Calu3 (cell line): ENCODE measurements at regions not wholly inside any gene's neighbourhood (a gene's known extent, or its start where the extent isn't known, plus 50 kb on each side); places are given as distances from the start of the nearest gene placed in this dataset.

ENCODE experiments used
- BruUV-seq: library from RNA; stranded (reverse); fragments of 400-500 nt; replicated peaks from 2 replicates; lab custom pipeline; 2021; lab: Mats Ljungman, UMichigan
- CTCF ChIA-PET: fragments of 300-600 bp; sonication (Branson Sonifier 250); formaldehyde crosslinking; loops from one replicate; lab custom pipeline; 2022; ENCODE audit warnings: antibody characterized with exemption; lab: Charles Lee
- DNase-seq: peaks from one replicate; pipeline ENCODE4 v3.0.0; 2022
- H3K27ac Mint-ChIP-seq: one replicate; pipeline ENCODE4 v1.8.0; 2022; ENCODE audit warnings: mixed read lengths; ENCODE audit not compliant: unreplicated experiment
- H3K27me3 Mint-ChIP-seq: one replicate; pipeline ENCODE4 v1.8.0; 2022; ENCODE audit warnings: mixed read lengths; ENCODE audit not compliant: unreplicated experiment
- H3K36me3 Mint-ChIP-seq: one replicate; pipeline ENCODE4 v1.8.0; 2022; ENCODE audit warnings: mild to moderate bottlenecking, moderate library complexity, mixed read lengths; ENCODE audit not compliant: insufficient read depth, unreplicated experiment
- H3K4me1 Mint-ChIP-seq: one replicate; pipeline ENCODE4 v1.8.0; 2022; ENCODE audit warnings: mild to moderate bottlenecking, low read depth, mixed read lengths; ENCODE audit not compliant: unreplicated experiment
- H3K4me3 Mint-ChIP-seq: one replicate; pipeline ENCODE4 v1.8.0; 2022; ENCODE audit warnings: mild to moderate bottlenecking, low read depth, moderate library complexity, mixed read lengths; ENCODE audit not compliant: unreplicated experiment
- H3K9me3 Mint-ChIP-seq: one replicate; pipeline ENCODE4 v1.8.0; 2022; ENCODE audit warnings: low read depth, mixed read lengths; ENCODE audit not compliant: unreplicated experiment
- CTCF ChIP-seq: fragments of 200-600 bp; IDR thresholded peaks from one replicate; pipeline ENCODE4 v1.8.0; 2022; ENCODE audit warnings: antibody characterized with exemption; ENCODE audit not compliant: unreplicated experiment
- intact Hi-C: fragments of 100-400 bp; cut with micrococcal nuclease; formaldehyde crosslinking; loops from one replicate; pipeline ENCODE4 v1.10.0; 2022; ENCODE audit not compliant: unreplicated experiment

GRCh38 chr2:164143183-164143930 lies 407.5 kb upstream of the FIGN start:
- H3K27ac Mint-ChIP-seq = no peak overlapping the region
- no peak for DNase-seq
- intact Hi-C loops = no loop called here
- H3K36me3 Mint-ChIP-seq = no peaks in the 10 kb centered on the region
- no peak overlapping the region for H3K4me3 Mint-ChIP-seq
- no peaks in the 10 kb centered on the region for H3K9me3 Mint-ChIP-seq
- H3K4me1 Mint-ChIP-seq = no peaks in the 10 kb centered on the region
- CTCF ChIA-PET = no interaction called here
- no TSS peak for BruUV-seq
- TF ChIP-seq CTCF = no peak
- no peaks in the 10 kb centered on the region for H3K27me3 Mint-ChIP-seq

DNA sequence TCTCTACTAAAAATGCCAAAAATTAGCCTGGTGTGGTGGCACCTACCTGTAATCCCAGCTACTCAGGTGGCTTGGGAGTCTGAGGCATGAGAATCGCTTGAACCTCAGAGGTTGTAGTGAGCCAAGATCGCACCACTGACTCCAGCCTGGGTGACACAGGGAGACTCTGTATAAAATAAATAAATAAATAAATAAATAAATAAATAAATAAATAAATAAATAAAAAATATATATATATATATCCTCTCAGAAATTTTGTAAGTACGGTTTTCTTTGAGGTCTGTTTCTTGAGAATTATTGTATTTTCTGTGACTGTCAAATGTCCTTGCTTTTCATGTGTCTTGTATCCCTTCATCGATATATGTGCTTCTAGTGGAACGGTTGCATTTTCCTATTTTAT lies 406.9 kb upstream of the FIGN start:
- intact Hi-C loops = no loop called here
- CTCF ChIA-PET = no interaction called here
- no TSS peak for BruUV-seq
- Mint-ChIP-seq H3K36me3 (no peaks in the 10 kb centered on the region), H3K4me3 (no peak overlapping the region), H3K4me1 (no peaks in the 10 kb centered on the region), H3K9me3 (no peaks in the 10 kb centered on the region), H3K27me3 (no peaks in the 10 kb centered on the region), H3K27ac (no peak overlapping the region)
- TF ChIP-seq CTCF = no peak
- DNase-seq = no peak

DNA sequence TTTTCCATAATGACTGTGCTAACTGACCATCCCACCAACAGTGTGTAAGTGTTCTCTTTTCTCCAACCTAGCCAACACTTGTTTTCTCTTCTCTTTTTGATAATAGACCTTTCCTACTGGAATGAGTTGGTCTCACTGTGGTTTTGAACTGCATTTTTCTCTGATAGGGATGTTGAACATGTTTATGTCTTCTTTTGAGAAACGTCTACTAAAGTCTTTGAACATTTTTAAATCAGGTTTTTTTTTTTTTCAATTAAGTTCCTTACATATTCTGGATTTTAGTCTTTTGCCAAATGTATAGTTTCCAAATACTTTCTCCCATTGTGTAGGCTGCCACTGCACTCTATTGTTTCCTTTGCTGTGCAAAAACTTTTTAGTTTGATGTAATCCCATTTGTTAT lies 405.5 kb upstream of the FIGN start:
- Mint-ChIP-seq H3K36me3 (no peaks in the 10 kb centered on the region), H3K27ac (no peak overlapping the region), H3K27me3 (no peaks in the 10 kb centered on the region), H3K9me3 (no peaks in the 10 kb centered on the region), H3K4me3 (no peak overlapping the region), H3K4me1 (no peaks in the 10 kb centered on the region)
- no TSS peak for BruUV-seq
- TF ChIP-seq CTCF = no peak
- DNase-seq = no peak
- intact Hi-C loops = no loop called here
- CTCF ChIA-PET = no interaction called here

GRCh38 chr2:164138750-164139149 lies 402.9 kb upstream of the FIGN start:
- Mint-ChIP-seq H3K4me3 (no peak overlapping the region), H3K36me3 (no peaks in the 10 kb centered on the region), H3K4me1 (no peaks in the 10 kb centered on the region), H3K27me3 (no peaks in the 10 kb centered on the region), H3K9me3 (no peaks in the 10 kb centered on the region), H3K27ac (no peak overlapping the region)
- TF ChIP-seq CTCF = no peak
- no peak for DNase-seq
- CTCF ChIA-PET = no interaction called here
- intact Hi-C loops = loop anchor here (10.0 kb wide), 1 partner anchor 296 kb away; no protein-coding TSS in a partner anchor
- BruUV-seq = no TSS peak
